ENCODE measurements at regions not wholly inside any gene's neighbourhood (a gene's known extent, or its start where the extent isn't known, plus 50 kb on each side); places are given as distances from the start of the nearest gene placed in this dataset.

DNA sequence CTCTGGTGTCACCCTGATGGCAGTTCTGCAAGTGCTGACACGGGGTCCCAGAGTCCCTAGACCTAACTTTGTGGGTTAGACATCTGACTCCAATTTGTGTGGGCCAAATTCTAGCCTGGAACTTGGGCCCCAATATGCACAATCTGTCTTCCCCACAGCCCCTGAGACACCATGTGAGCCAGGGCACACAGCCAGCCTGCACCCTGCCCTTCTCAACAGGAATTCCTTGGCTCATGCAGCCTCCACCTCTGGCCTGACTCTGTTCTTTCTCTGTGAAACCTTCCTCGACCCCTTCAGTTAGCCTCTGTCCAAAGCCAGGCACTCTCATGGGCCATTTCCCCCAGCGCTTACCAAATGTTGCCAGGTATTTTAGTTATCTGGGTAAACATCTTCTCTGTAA, 59.1 kb upstream of the POU2AF1 start:
- TF ChIP-seq RCOR1 (conservative IDR thresholded peaks at IDR 0.05; ENCODE audit: low read depth, low read length), result no peak
- no peak for TF ChIP-seq POLR2A (IDR thresholded peaks at IDR 0.05; ENCODE audit: low read depth, low read length)
- TF ChIP-seq, protein P1, sequence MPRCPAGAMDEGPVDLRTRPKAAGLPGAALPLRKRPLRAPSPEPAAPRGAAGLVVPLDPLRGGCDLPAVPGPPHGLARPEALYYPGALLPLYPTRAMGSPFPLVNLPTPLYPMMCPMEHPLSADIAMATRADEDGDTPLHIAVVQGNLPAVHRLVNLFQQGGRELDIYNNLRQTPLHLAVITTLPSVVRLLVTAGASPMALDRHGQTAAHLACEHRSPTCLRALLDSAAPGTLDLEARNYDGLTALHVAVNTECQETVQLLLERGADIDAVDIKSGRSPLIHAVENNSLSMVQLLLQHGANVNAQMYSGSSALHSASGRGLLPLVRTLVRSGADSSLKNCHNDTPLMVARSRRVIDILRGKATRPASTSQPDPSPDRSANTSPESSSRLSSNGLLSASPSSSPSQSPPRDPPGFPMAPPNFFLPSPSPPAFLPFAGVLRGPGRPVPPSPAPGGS (IDR thresholded peaks at IDR 0.05; ENCODE audit: borderline replicate concordance, insufficient read depth, low read depth, low read length, poor library complexity, severe bottlenecking), result no peak
- TF ChIP-seq POLR2AphosphoS5 (IDR thresholded peaks at IDR 0.05; ENCODE audit: low read length), result no peak
- no peak for TF ChIP-seq HCFC1 (IDR thresholded peaks at IDR 0.05; ENCODE audit: low read length)
- TF ChIP-seq EP300 (IDR thresholded peaks at IDR 0.05; ENCODE audit: borderline replicate concordance in 1 of 2, control insufficient read depth in 1 of 2, low read depth in 2 of 2, low read length in 2 of 2), result no peak
- TF ChIP-seq PML (IDR thresholded peaks at IDR 0.05; ENCODE audit: low read length), result no peak
- no peak for TF ChIP-seq EZH2 (IDR thresholded peaks at IDR 0.05; ENCODE audit: borderline replicate concordance, control insufficient read depth, low read depth, low read length)
- no peak for TF ChIP-seq PAX5 (IDR thresholded peaks at IDR 0.05; ENCODE audit: borderline replicate concordance, low read depth, low read length)
- TF ChIP-seq TCF7 (IDR thresholded peaks at IDR 0.05; ENCODE audit: borderline replicate concordance), result no peak
- no peak for TF ChIP-seq POLR2AphosphoS2 (IDR thresholded peaks at IDR 0.05; ENCODE audit: low read depth, low read length)
- no peak for TF ChIP-seq ZNF24 (IDR thresholded peaks at IDR 0.05)
- no peak for TF ChIP-seq NRF1 (conservative IDR thresholded peaks at IDR 0.05; ENCODE audit: low read depth, low read length)
